GM23338 (cell line): ENCODE measurements at regions not wholly inside any gene's neighbourhood (a gene's known extent, or its start where the extent isn't known, plus 50 kb on each side); places are given as distances from the start of the nearest gene placed in this dataset.
A peak's percentile ranks its signal among the peaks of the same experiment; 100 is the strongest.

Experiments
- ATAC-seq: fragments of 200-7000 bp; cut with Tn5 transposase; 3 replicates; pipeline ENCODE4 v1.9.1; 2020
- DNase-seq: peaks from one replicate; pipeline ENCODE4 v3.0.0-alpha.2; 2015; ENCODE audit warnings: low spot score
- H2AFZ ChIP-seq: fragments of 200-600 bp; sonication (generic); 2 replicates; pipeline ENCODE4 v1.8.0; 2016; ENCODE audit warnings: antibody characterized with exemption, mild to moderate bottlenecking, moderate library complexity
- H3F3A ChIP-seq: fragments of 200-600 bp; sonication (generic); replicated peaks from 2 replicates; pipeline ENCODE4 v1.8.0; 2017; ENCODE audit warnings: antibody characterized with exemption, mixed run types, low read depth
- H3K27ac ChIP-seq: fragments of 200-600 bp; sonication (generic); 2 replicates; pipeline ENCODE4 v1.6.1; 2016; ENCODE audit warnings: low read depth
- H3K27me3 ChIP-seq: fragments of 200-600 bp; sonication (generic); 2 replicates; pipeline ENCODE4 v1.8.0; 2016; ENCODE audit warnings: mild to moderate bottlenecking, mixed run types, moderate library complexity; ENCODE audit not compliant: insufficient read depth
- H3K36me3 ChIP-seq: fragments of 200-600 bp; sonication (generic); 2 replicates; pipeline ENCODE4 v1.8.0; 2016; ENCODE audit warnings: mild to moderate bottlenecking; ENCODE audit not compliant: insufficient read depth
- H3K4me1 ChIP-seq: fragments of 200-600 bp; sonication (generic); 2 replicates; pipeline ENCODE4 v1.8.0; 2016; ENCODE audit warnings: mild to moderate bottlenecking, moderate library complexity; ENCODE audit not compliant: insufficient read depth
- H3K4me2 ChIP-seq: fragments of 200-600 bp; sonication (generic); 2 replicates; pipeline ENCODE4 v1.7.1; 2017; ENCODE audit warnings: mixed run types
- H3K4me3 ChIP-seq: fragments of 200-600 bp; sonication (generic); 2 replicates; pipeline ENCODE4 v1.6.1; 2016; ENCODE audit warnings: mixed run types
- H3K79me2 ChIP-seq: fragments of 200-600 bp; sonication (generic); replicated peaks from 2 replicates; pipeline ENCODE4 v1.8.0; 2017; ENCODE audit warnings: mild to moderate bottlenecking; ENCODE audit not compliant: insufficient read depth
- H3K9me2 ChIP-seq: fragments of 200-600 bp; sonication (generic); 2 replicates; pipeline ENCODE4 v1.8.0; 2017; ENCODE audit not compliant: insufficient read depth
- H4K20me1 ChIP-seq: fragments of 200-600 bp; sonication (generic); replicated peaks from 2 replicates; pipeline ENCODE4 v1.8.0; 2017; ENCODE audit warnings: mild to moderate bottlenecking; ENCODE audit not compliant: insufficient read depth
- H3K27ac Mint-ChIP-seq: 2 replicates; pipeline ENCODE4 v1.8.0; 2020; ENCODE audit warnings: inconsistent platforms, mild to moderate bottlenecking, moderate library complexity, mixed read lengths
- H3K27me3 Mint-ChIP-seq: 3 replicates; pipeline ENCODE4 v1.8.0; 2022; ENCODE audit warnings: low read depth, mild to moderate bottlenecking, moderate library complexity, mixed read lengths, inconsistent platforms; ENCODE audit not compliant: insufficient read depth, poor library complexity
- H3K36me3 Mint-ChIP-seq: 3 replicates; pipeline ENCODE4 v1.8.0; 2021; ENCODE audit warnings: low read depth, mild to moderate bottlenecking, inconsistent platforms, moderate library complexity, mixed read lengths
- H3K4me1 Mint-ChIP-seq: 3 replicates; pipeline ENCODE4 v1.8.0; 2020; ENCODE audit warnings: mild to moderate bottlenecking, inconsistent platforms, mixed read lengths
- H3K4me3 Mint-ChIP-seq: 3 replicates; pipeline ENCODE4 v1.8.0; 2021; ENCODE audit warnings: moderate library complexity, mild to moderate bottlenecking, inconsistent platforms, mixed read lengths
- H3K9me3 Mint-ChIP-seq: 3 replicates; pipeline ENCODE4 v1.8.0; 2020; ENCODE audit warnings: moderate library complexity, mild to moderate bottlenecking, inconsistent platforms, mixed read lengths
- REST ChIP-seq: IDR thresholded peaks from one replicate; pipeline ENCODE4 v1.6.1; 2018; ENCODE audit warnings: antibody characterized with exemption; ENCODE audit not compliant: unreplicated experiment
- STAT1 ChIP-seq: IDR thresholded peaks from one replicate; pipeline ENCODE4 v1.6.1; 2016; ENCODE audit warnings: antibody characterized with exemption; ENCODE audit not compliant: unreplicated experiment
- ZNF462 ChIP-seq: fragments of 250-450 bp; sonication (Bioruptor Pico); IDR thresholded peaks from 2 replicates; pipeline ENCODE4 v1.5.0; 2020; ENCODE audit warnings: mild to moderate bottlenecking, moderate library complexity
- TF ChIP-seq, protein P1 (sequence below), 2 experiments: fragments of 200-600 bp in 1 of 2; sonication (generic) in 1 of 2; conservative IDR thresholded peaks; 2 replicates each; pipeline versions ENCODE4 v1.5.1 to v1.6.1; 2016 to 2017; ENCODE audit warnings: antibody characterized with exemption in 2 of 2, low read depth in 2 of 2, mild to moderate bottlenecking in 2 of 2, moderate library complexity in 1 of 2

DNA sequence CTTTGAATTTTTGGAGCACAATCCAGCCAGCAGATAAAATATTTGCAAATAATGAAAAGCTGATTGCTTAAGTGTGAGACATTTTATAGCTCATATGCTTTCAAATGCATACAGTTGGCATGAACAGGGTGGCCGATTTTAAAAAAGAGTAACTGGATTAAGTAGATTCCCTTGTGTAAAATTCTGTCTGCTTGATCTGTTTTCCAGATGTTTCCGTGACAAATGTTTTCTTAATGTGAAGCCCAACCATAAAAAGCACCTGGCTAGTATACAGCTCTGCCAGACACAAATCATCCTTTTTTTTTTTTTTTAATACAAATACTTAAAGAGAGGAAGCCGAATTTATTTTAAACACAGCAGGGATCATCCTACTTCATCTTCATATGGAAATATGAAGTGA is 440.7 kb downstream of the CCER1 start (continued):
- TF ChIP-seq STAT1: no peak

- Histone ChIP-seq H3K27me3 (no peaks in the 10 kb centered on the region), H3K9me2 (no peaks in the 10 kb centered on the region), H3K27ac (peak overlapping the region; percentile 94), H3F3A (no peaks in the 10 kb centered on the region), H3K4me2 (no peak overlapping the region), H4K20me1 (no peaks in the 10 kb centered on the region), H2AFZ (no peak overlapping the region), H3K4me1 (peaks cover 30% of the 10 kb centered on the region), H3K79me2 (no peaks in the 10 kb centered on the region), H3K4me3 (no peak overlapping the region), H3K36me3 (no peaks in the 10 kb centered on the region)
- TF ChIP-seq ZNF462 (peak; percentile 81; the same call in 1 of the 2 replicates), REST (no peak)
- TF ChIP-seq, protein P1, sequence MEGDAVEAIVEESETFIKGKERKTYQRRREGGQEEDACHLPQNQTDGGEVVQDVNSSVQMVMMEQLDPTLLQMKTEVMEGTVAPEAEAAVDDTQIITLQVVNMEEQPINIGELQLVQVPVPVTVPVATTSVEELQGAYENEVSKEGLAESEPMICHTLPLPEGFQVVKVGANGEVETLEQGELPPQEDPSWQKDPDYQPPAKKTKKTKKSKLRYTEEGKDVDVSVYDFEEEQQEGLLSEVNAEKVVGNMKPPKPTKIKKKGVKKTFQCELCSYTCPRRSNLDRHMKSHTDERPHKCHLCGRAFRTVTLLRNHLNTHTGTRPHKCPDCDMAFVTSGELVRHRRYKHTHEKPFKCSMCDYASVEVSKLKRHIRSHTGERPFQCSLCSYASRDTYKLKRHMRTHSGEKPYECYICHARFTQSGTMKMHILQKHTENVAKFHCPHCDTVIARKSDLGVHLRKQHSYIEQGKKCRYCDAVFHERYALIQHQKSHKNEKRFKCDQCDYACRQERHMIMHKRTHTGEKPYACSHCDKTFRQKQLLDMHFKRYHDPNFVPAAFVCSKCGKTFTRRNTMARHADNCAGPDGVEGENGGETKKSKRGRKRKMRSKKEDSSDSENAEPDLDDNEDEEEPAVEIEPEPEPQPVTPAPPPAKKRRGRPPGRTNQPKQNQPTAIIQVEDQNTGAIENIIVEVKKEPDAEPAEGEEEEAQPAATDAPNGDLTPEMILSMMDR (conservative IDR thresholded peaks at IDR 0.05; ENCODE audit: low read depth in 2 of 2): no peak
- peak; percentile 81 for DNase-seq
- Mint-ChIP-seq H3K36me3 (peaks cover 14% of the 10 kb centered on the region; the same call in 2 of the 3 replicates), H3K9me3 (peaks cover 7% of the 10 kb centered on the region; the same call in 1 of the 3 replicates), H3K4me3 (no peak overlapping the region), H3K27ac (peak overlapping the region; percentile 90), H3K4me1 (peaks cover 35% of the 10 kb centered on the region), H3K27me3 (no peaks in the 10 kb centered on the region)
- ATAC-seq: peak; percentile 79
These were observed 442.5 kb downstream of the CCER1 start for GRCh38 chr12:90512518-90512917.
